Hindlimb muscle (tissue), 1 donor: ENCODE measurements at regions not wholly inside any gene's neighbourhood (a gene's known extent, or its start where the extent isn't known, plus 50 kb on each side); places are given as distances from the start of the nearest gene placed in this dataset.

Experiments used
- DNase-seq: peaks from one replicate; pipeline ENCODE4 v3.0.0-alpha.2; 2013

- DNase-seq: no peak
Measured at GRCh38 chr2:33812707-33813106, 213.6 kb upstream of the FAM98A start.

GRCh38 chr2:33810046-33810835 is 211.1 kb upstream of the FAM98A start:
- no peak for DNase-seq

- no peak for DNase-seq
Measured at GRCh38 chr2:33806041-33806440, 206.9 kb upstream of the FAM98A start.

GRCh38 chr2:33804155-33804554 is 205.1 kb upstream of the FAM98A start:
- DNase-seq: no peak

GRCh38 chr2:33796511-33796910 is 197.4 kb upstream of the FAM98A start:
- no peak for DNase-seq

- no peak for DNase-seq
Measured at GRCh38 chr2:33791625-33792024, 192.5 kb upstream of the FAM98A start.

- DNase-seq: no peak
Measured at GRCh38 chr2:33788044-33788443, 188.9 kb upstream of the FAM98A start.

- no peak for DNase-seq
Measured at GRCh38 chr2:33786881-33787280, 187.8 kb upstream of the FAM98A start.

- DNase-seq: no peak
Measured at GRCh38 chr2:33785201-33786106, 186.4 kb upstream of the FAM98A start.

- no peak for DNase-seq
Measured at GRCh38 chr2:33784488-33784887, 185.4 kb upstream of the FAM98A start.

- no peak for DNase-seq
Measured at GRCh38 chr2:33782395-33783230, 183.5 kb upstream of the FAM98A start.

- DNase-seq: no peak
Measured at GRCh38 chr2:33777786-33778185, 178.7 kb upstream of the FAM98A start.

GRCh38 chr2:33775306-33775705 is 176.2 kb upstream of the FAM98A start:
- DNase-seq: no peak

- DNase-seq: no peak
Measured at GRCh38 chr2:33770023-33770422, 170.9 kb upstream of the FAM98A start.

GRCh38 chr2:33766175-33766574 is 167.1 kb upstream of the FAM98A start:
- no peak for DNase-seq

GRCh38 chr2:33765122-33765521 is 166.0 kb upstream of the FAM98A start:
- no peak for DNase-seq

- no peak for DNase-seq
Measured at GRCh38 chr2:33764551-33764950, 165.5 kb upstream of the FAM98A start.

GRCh38 chr2:33763671-33764310 is 164.7 kb upstream of the FAM98A start:
- no peak for DNase-seq

- no peak for DNase-seq
Measured at GRCh38 chr2:33762636-33763035, 163.5 kb upstream of the FAM98A start.

GRCh38 chr2:33746208-33746800 is 147.2 kb upstream of the FAM98A start:
- DNase-seq: no peak

GRCh38 chr2:33735096-33735495 is 136.0 kb upstream of the FAM98A start:
- DNase-seq: no peak

GRCh38 chr2:33730804-33731203 is 131.7 kb upstream of the FAM98A start:
- no peak for DNase-seq
